ENCODE measurements at regions not wholly inside any gene's neighbourhood (a gene's known extent, or its start where the extent isn't known, plus 50 kb on each side); places are given as distances from the start of the nearest gene placed in this dataset.

- Mint-ChIP-seq H3K27me3 (no peaks in the 10 kb centered on the region), H3K27ac (no peak overlapping the region), H3K9me3 (no peaks in the 10 kb centered on the region), H3K4me3 (no peak overlapping the region), H3K36me3 (no peaks in the 10 kb centered on the region), H3K4me1 (ENCODE audit: low read depth) (peaks cover 2% of the 10 kb centered on the region)
- POLR2A ChIA-PET, result no interaction called here
- intact Hi-C loops (cut with micrococcal nuclease), result loop anchor here (10.0 kb wide), 1 partner anchor 148 kb away; no protein-coding TSS in a partner anchor
- no peak for DNase-seq
- CTCF ChIA-PET, result no interaction called here
Measured at GRCh38 chr5:157912621-157913325, 53.8 kb upstream of the CLINT1 start.

DNA sequence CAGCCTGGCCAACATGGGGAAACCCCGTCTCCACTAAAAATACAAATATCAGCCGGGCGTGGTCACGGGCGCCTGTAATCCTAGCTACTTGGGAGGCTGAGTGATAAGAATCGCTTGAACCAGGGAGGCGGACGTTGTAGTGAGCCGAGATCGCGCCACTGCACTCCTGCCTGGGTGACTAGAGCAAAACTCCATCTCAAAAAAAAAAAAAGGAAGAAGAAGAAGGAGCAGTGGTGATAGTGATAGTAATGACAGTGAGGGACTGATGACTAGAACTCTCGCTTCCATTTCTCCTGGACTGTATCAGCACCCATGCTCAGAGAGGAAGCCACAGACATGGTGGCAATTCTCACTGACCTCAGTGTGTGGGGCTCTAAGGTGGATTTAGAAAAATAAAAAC is 52.6 kb upstream of the CLINT1 start:
- Mint-ChIP-seq H3K9me3 (no peaks in the 10 kb centered on the region), H3K36me3 (no peaks in the 10 kb centered on the region), H3K4me3 (no peak overlapping the region), H3K27me3 (no peaks in the 10 kb centered on the region), H3K4me1 (ENCODE audit: low read depth) (no peaks in the 10 kb centered on the region), H3K27ac (no peak overlapping the region)
- ChIA-PET POLR2A (no interaction called here), CTCF (interaction anchor here (1.5 kb wide), 1 partner anchor 37 kb away, joined by 4 read pairs; no protein-coding TSS in a partner anchor)
- no peak for DNase-seq
- intact Hi-C loops (cut with micrococcal nuclease), result loop anchor here (10.0 kb wide), 1 partner anchor 147 kb away; no protein-coding TSS in a partner anchor
